GM12891 (cell line): ENCODE measurements at regions not wholly inside any gene's neighbourhood (a gene's known extent, or its start where the extent isn't known, plus 50 kb on each side); places are given as distances from the start of the nearest gene placed in this dataset.

ENCODE experiments used
- DNase-seq: peaks from one replicate; pipeline ENCODE4 v3.0.0; 2011; ENCODE audit warnings: low spot score; ENCODE audit not compliant: insufficient read length
- FAIRE-seq: peaks from 2 replicates; lab custom pipeline; 2011; peaks lifted over from hg19 to GRCh38; lab: Jason Lieb, UNC
- PAX5 ChIP-seq: IDR thresholded peaks from 2 replicates; pipeline ENCODE4 v1.6.1; 2011; ENCODE audit warnings: low read length, moderate library complexity, mild to moderate bottlenecking; ENCODE audit not compliant: insufficient read depth, severe bottlenecking
- POLR2A ChIP-seq: IDR thresholded peaks from 2 replicates; pipeline ENCODE4 v1.6.1; 2011; ENCODE audit warnings: low read depth, low read length, control low read depth
- POLR2AphosphoS5 ChIP-seq: IDR thresholded peaks from 2 replicates; pipeline ENCODE4 v1.6.1; 2011; ENCODE audit warnings: low read depth, low read length, control low read depth
- POU2F2 ChIP-seq: IDR thresholded peaks from 2 replicates; pipeline ENCODE4 v1.6.1; 2011; ENCODE audit warnings: low read depth, mild to moderate bottlenecking, control low read depth, low read length, moderate library complexity
- SPI1 ChIP-seq: IDR thresholded peaks from 2 replicates; pipeline ENCODE4 v1.6.1; 2011; ENCODE audit warnings: low read depth, low read length, control low read depth
- TAF1 ChIP-seq: IDR thresholded peaks from 2 replicates; pipeline ENCODE4 v1.6.1; 2011; ENCODE audit warnings: low read depth, low read length, control low read depth

GRCh38 chr2:19246496-19246895 is 111.9 kb downstream of the OSR1 start:
- FAIRE-seq: no peak
- TF ChIP-seq POLR2A: no peak
- TF ChIP-seq POLR2AphosphoS5: no peak
- no peak for TF ChIP-seq SPI1

GRCh38 chr2:19244460-19245363 is 113.7 kb downstream of the OSR1 start:
- FAIRE-seq: no peak
- DNase-seq: no peak
- TF ChIP-seq POLR2AphosphoS5 (no peak), TAF1 (no peak), POU2F2 (no peak), PAX5 (no peak), SPI1 (no peak), POLR2A (no peak)

More at GRCh38 chr2:19246496-19246895, 111.9 kb downstream of the OSR1 start:
- no peak for DNase-seq

GRCh38 chr2:19238440-19239060 is 119.9 kb downstream of the OSR1 start:
- no peak for DNase-seq
- no peak for FAIRE-seq
- TF ChIP-seq POU2F2 (no peak), POLR2A (no peak), TAF1 (no peak), POLR2AphosphoS5 (no peak), PAX5 (no peak), SPI1 (no peak)

GRCh38 chr2:19235308-19235707 is 123.1 kb downstream of the OSR1 start:
- no peak for FAIRE-seq
- DNase-seq: no peak
- TF ChIP-seq TAF1 (no peak), SPI1 (no peak), POLR2AphosphoS5 (no peak), POLR2A (no peak), PAX5 (no peak), POU2F2 (no peak)

GRCh38 chr2:19232312-19232711 is 126.1 kb downstream of the OSR1 start:
- FAIRE-seq: no peak
- TF ChIP-seq POLR2AphosphoS5 (no peak), TAF1 (no peak), PAX5 (no peak), POLR2A (no peak), POU2F2 (no peak)
- no peak for DNase-seq

- no peak for TF ChIP-seq TAF1
- no peak for TF ChIP-seq PAX5
- TF ChIP-seq POU2F2: no peak
- TF ChIP-seq SPI1: no peak
- TF ChIP-seq POLR2A: no peak
- TF ChIP-seq POLR2AphosphoS5: no peak
- no peak for DNase-seq
- FAIRE-seq: no peak
Observed at GRCh38 chr2:19231625-19232024, 126.8 kb downstream of the OSR1 start.

GRCh38 chr2:19230626-19231025 is 127.8 kb downstream of the OSR1 start:
- DNase-seq: no peak
- TF ChIP-seq TAF1 (no peak), POLR2AphosphoS5 (no peak), POLR2A (no peak), SPI1 (no peak), POU2F2 (no peak), PAX5 (no peak)
- no peak for FAIRE-seq

- no peak for TF ChIP-seq POU2F2
- TF ChIP-seq POLR2AphosphoS5: no peak
- TF ChIP-seq PAX5: no peak
- TF ChIP-seq SPI1: no peak
- no peak for TF ChIP-seq TAF1
- TF ChIP-seq POLR2A: no peak
- FAIRE-seq (no peak), DNase-seq (no peak)
Observed at GRCh38 chr2:19228715-19229114, 129.7 kb downstream of the OSR1 start.

GRCh38 chr2:19228181-19228593 is 130.2 kb downstream of the OSR1 start:
- FAIRE-seq: no peak
- no peak for TF ChIP-seq SPI1
- no peak for DNase-seq

- DNase-seq: no peak
- FAIRE-seq: no peak
- TF ChIP-seq POLR2A (no peak), POLR2AphosphoS5 (no peak), SPI1 (no peak), PAX5 (no peak), POU2F2 (no peak), TAF1 (no peak)
Observed at GRCh38 chr2:19226871-19227270, 131.6 kb downstream of the OSR1 start.

- DNase-seq (no peak), FAIRE-seq (no peak)
Observed at GRCh38 chr2:19226386-19226785, 132.0 kb downstream of the OSR1 start.

More at GRCh38 chr2:19226386-19226785, 132.0 kb downstream of the OSR1 start:
- TF ChIP-seq SPI1: no peak
- no peak for TF ChIP-seq TAF1
- TF ChIP-seq PAX5: no peak
- no peak for TF ChIP-seq POLR2AphosphoS5
- TF ChIP-seq POLR2A: no peak
- no peak for TF ChIP-seq POU2F2
